Heart right ventricle (tissue), 16 donors: ENCODE measurements at regions not wholly inside any gene's neighbourhood (a gene's known extent, or its start where the extent isn't known, plus 50 kb on each side); places are given as distances from the start of the nearest gene placed in this dataset.

Experiments
- ATAC-seq, 8 donors: fragments of 200-7000 bp; cut with Tn5 transposase; one replicate each; pipeline ENCODE4 v1.9.1; 2020; ENCODE audit warnings: mild to moderate bottlenecking in 8 of 8, moderate library complexity in 8 of 8, moderate number of reproducible peaks in 1 of 8
- DNase-seq, 2 donors: peaks; one replicate each; pipeline ENCODE4 v3.0.0-alpha.2; 2020
- H3K27ac ChIP-seq, 10 donors: fragments of 200-600 bp; sonication (generic) in 2 of 10; one replicate each; pipeline versions ENCODE4 v1.5.0 to v1.8.0; 2020 to 2022; ENCODE audit warnings: mild to moderate bottlenecking in 3 of 10
- H3K27me3 ChIP-seq, 7 donors: fragments of 200-600 bp; one replicate each; pipeline ENCODE4 v1.8.0; 2021 to 2022; ENCODE audit warnings: mild to moderate bottlenecking in 2 of 7
- H3K36me3 ChIP-seq, 9 donors: fragments of 200-600 bp; sonication (generic) in 1 of 9; one replicate each; pipeline versions ENCODE4 v1.5.0 to v1.8.0; 2020 to 2022; ENCODE audit warnings: mild to moderate bottlenecking in 2 of 9
- H3K4me1 ChIP-seq, 9 donors: fragments of 200-600 bp; sonication (generic) in 1 of 9; one replicate each; pipeline versions ENCODE4 v1.5.0 to v1.8.0; 2020 to 2022; ENCODE audit warnings: mild to moderate bottlenecking in 4 of 9
- H3K4me3 ChIP-seq, 10 donors: fragments of 200-600 bp; sonication (generic) in 2 of 10; one replicate each; pipeline versions ENCODE4 v1.5.0 to v1.8.0; 2020 to 2022; ENCODE audit warnings: mild to moderate bottlenecking in 7 of 10, moderate library complexity in 2 of 10
- H3K9me3 ChIP-seq, 11 donors: fragments of 200-600 bp in 10 of 11; sonication (generic) in 2 of 11; one replicate each; pipeline versions ENCODE4 v1.5.0 to v1.8.0; 2013 to 2022; ENCODE audit warnings: mild to moderate bottlenecking in 2 of 11, control low read depth in 1 of 11, moderate library complexity in 1 of 11
- CTCF ChIP-seq, 9 donors: fragments of 200-600 bp; sonication (generic) in 2 of 9; IDR thresholded peaks; one replicate each; pipeline versions ENCODE4 v1.5.0 to v1.8.0; 2021 to 2022; ENCODE audit warnings: antibody characterized with exemption in 9 of 9, mild to moderate bottlenecking in 5 of 9, moderate library complexity in 1 of 9
- WGBS, 2 donors: extraction: QIAGEN DNeasy Blood & Tissue Kit; methylation state at CpG; one replicate each; pipeline ENCODE4 v1.1.7; 2013; ENCODE audit warnings: inconsistent platforms in 1 of 2; 5-methylcytosine and 5-hydroxymethylcytosine counted together
- intact Hi-C, 10 donors: fragments of 100-400 bp; cut with DNase I; formaldehyde crosslinking; loops; one replicate each; pipeline versions ENCODE4 v1.11.1 to v1.14.2; 2022
- donor health status: Arrhythmogenic right ventricular cardiomyopathy.
- donor health status: ischemic (EF 13 %, LVEDD 7.1; RV severe dilation, severe dysfunction).
- donor health status: healthy with polysubstance abuse.
- donor health status: DM: no; HTN: yes; CAD: no.
- donor health status: DM: no; HTN: no; CAD: no.
- donor health status: ischemic (EF 25% LVEDD 6.9; RV normal size, moderate dysfunction).
- donor health status: ischemic (EF 25% LVEDD 5.7; RV mildly dilated, moderate dysfunction).
- donor health status: healthy.
- donor health status: DM: yes; HTN: yes; CAD: no.
- donor health status: Ischemic cardiomyopathy.
- donor health status: ischemic (EF 35%, LVEDD 5.7; RV mildly dilated, moderate dysfunction).
- donor health status: nonischemic (EF 11% LVEDD 7.7; RV severe dilation, severe dysfunction).
- donor health status: DM: yes; HTN: yes; CAD: no.
- donor health status: PGD.
- donor health status: ischemic (EF 29% LVEDD 5.4; RV normal size, mild dysfunction).
- donor health status: nonischemic (EF 23%, LVEDD 6.1; RV moderate dilation, normal function).

GRCh38 chr6:90829311-90829710 is 242.4 kb upstream of the MAP3K7 start:
- Histone ChIP-seq H3K4me1 (no peaks in the 10 kb centered on the region), H3K36me3 (no peaks in the 10 kb centered on the region), H3K4me3 (no peak overlapping the region), H3K27ac (no peak overlapping the region), H3K9me3 (peaks cover 0 to 4% (median 0%) of the 10 kb centered on the region in 11 donors), H3K27me3 (no peaks in the 10 kb centered on the region)
- 75 to 77% methylated on average over 2 of the region's 2 CpGs for WGBS, 2 donors
- ATAC-seq: no peak
- TF ChIP-seq CTCF (IDR thresholded peaks at IDR 0.05): no peak
- intact Hi-C loops: no loop called here
- no peak for DNase-seq

- TF ChIP-seq CTCF (IDR thresholded peaks at IDR 0.05): no peak
- Histone ChIP-seq H3K4me1 (no peaks in the 10 kb centered on the region), H3K9me3 (peaks cover 0 to 14% (median 0%) of the 10 kb centered on the region in 11 donors), H3K27me3 (no peaks in the 10 kb centered on the region), H3K27ac (no peak overlapping the region), H3K4me3 (no peak overlapping the region), H3K36me3 (no peaks in the 10 kb centered on the region)
- ATAC-seq (no peak), DNase-seq (no peak)
- intact Hi-C loops: no loop called here
These were observed 233.6 kb upstream of the MAP3K7 start for GRCh38 chr6:90820436-90820835.

- Histone ChIP-seq H3K27ac (no peak overlapping the region), H3K36me3 (no peaks in the 10 kb centered on the region), H3K27me3 (no peaks in the 10 kb centered on the region), H3K4me1 (no peaks in the 10 kb centered on the region), H3K4me3 (no peak overlapping the region), H3K9me3 (peaks cover 0 to 20% (median 0%) of the 10 kb centered on the region in 11 donors)
- 72 to 76% methylated on average over 4 of the region's 4 CpGs for WGBS, 2 donors
- intact Hi-C loops: no loop called here
- DNase-seq (no peak), ATAC-seq (no peak)
- no peak for TF ChIP-seq CTCF (IDR thresholded peaks at IDR 0.05)
These were observed 232.6 kb upstream of the MAP3K7 start for GRCh38 chr6:90819483-90819882.

GRCh38 chr6:90818163-90818562 is 231.3 kb upstream of the MAP3K7 start:
- peak overlapping the region in 1 of 10 donors; percentile 12 for H3K27ac ChIP-seq
- TF ChIP-seq CTCF (IDR thresholded peaks at IDR 0.05): no peak
- H3K9me3 ChIP-seq: peaks cover 0 to 26% (median 0%) of the 10 kb centered on the region in 11 donors
- ATAC-seq: peak in 4 of 8 donors; percentile 42 to 51 (median 48)
- intact Hi-C loops: no loop called here
- no peak for DNase-seq
- H3K27me3 ChIP-seq: no peaks in the 10 kb centered on the region
- no peaks in the 10 kb centered on the region for H3K36me3 ChIP-seq
- no peak overlapping the region for H3K4me3 ChIP-seq
- H3K4me1 ChIP-seq: no peaks in the 10 kb centered on the region

- H3K4me1 ChIP-seq: no peaks in the 10 kb centered on the region
- H3K4me3 ChIP-seq: no peak overlapping the region
- no peak for TF ChIP-seq CTCF (IDR thresholded peaks at IDR 0.05)
- H3K9me3 ChIP-seq: peaks cover 0 to 26% (median 0%) of the 10 kb centered on the region in 11 donors
- ATAC-seq: no peak
- H3K36me3 ChIP-seq: no peaks in the 10 kb centered on the region
- no peak for DNase-seq
- H3K27me3 ChIP-seq: no peaks in the 10 kb centered on the region
- WGBS, 2 donors: 47 to 50% methylated on average over 2 of the region's 2 CpGs
- no peak overlapping the region for H3K27ac ChIP-seq
- intact Hi-C loops: no loop called here
These were observed 229.9 kb upstream of the MAP3K7 start for GRCh38 chr6:90816764-90817163.
